HL-60 (cell line): ENCODE measurements at regions not wholly inside any gene's neighbourhood (a gene's known extent, or its start where the extent isn't known, plus 50 kb on each side); places are given as distances from the start of the nearest gene placed in this dataset.

Experiments used
- DNase-seq, 2 experiments: peaks; one replicate each; pipeline ENCODE4 v3.0.0-alpha.2; 2010 to 2020; ENCODE audit warnings: low read depth in 1 of 2, low spot score in 1 of 2
- H3K27ac ChIP-seq: fragments of 250-450 bp; sonication (Bioruptor Pico); replicated peaks from 2 replicates; pipeline ENCODE4 v1.5.1; 2020; ENCODE audit warnings: mild to moderate bottlenecking, moderate library complexity
- H3K27me3 ChIP-seq: fragments of 250-450 bp; sonication (Bioruptor Pico); 2 replicates; pipeline ENCODE4 v1.5.1; 2021; ENCODE audit warnings: mild to moderate bottlenecking, moderate library complexity; ENCODE audit not compliant: insufficient read depth, poor library complexity, severe bottlenecking
- H3K4me3 ChIP-seq: replicated peaks from 2 replicates; pipeline ENCODE4 v1.5.1; 2011; ENCODE audit warnings: mild to moderate bottlenecking, control low read depth, low read length; ENCODE audit not compliant: insufficient read depth
- CTCF ChIP-seq: IDR thresholded peaks from one replicate; pipeline ENCODE4 v1.5.1; 2011; ENCODE audit warnings: low read length, control low read depth, inconsistent platforms; ENCODE audit not compliant: insufficient read depth
- GABPA ChIP-seq: IDR thresholded peaks from 2 replicates; pipeline ENCODE4 v1.6.1; 2012; ENCODE audit warnings: low read depth
- POLR2AphosphoS5 ChIP-seq: IDR thresholded peaks from 2 replicates; pipeline ENCODE4 v1.6.1; 2012; ENCODE audit warnings: low read depth
- REST ChIP-seq: IDR thresholded peaks from 2 replicates; pipeline ENCODE4 v1.6.1; 2012; ENCODE audit warnings: low read depth; ENCODE audit not compliant: insufficient replicate concordance
- SPI1 ChIP-seq: IDR thresholded peaks from 2 replicates; pipeline ENCODE4 v1.6.1; 2012; ENCODE audit warnings: low read depth, mild to moderate bottlenecking, borderline replicate concordance

GRCh38 chr5:125042261-125042890 is 295.9 kb upstream of the ZNF608 start:
- Histone ChIP-seq H3K4me3 (no peak overlapping the region), H3K27ac (no peak overlapping the region), H3K27me3 (no peaks in the 10 kb centered on the region)
- TF ChIP-seq POLR2AphosphoS5 (no peak), GABPA (no peak), REST (no peak), SPI1 (no peak), CTCF (no peak)
- no peak for DNase-seq

GRCh38 chr5:125043781-125044391 is 297.4 kb upstream of the ZNF608 start:
- DNase-seq = no peak
- H3K27me3 ChIP-seq = no peaks in the 10 kb centered on the region
- no peak overlapping the region for H3K27ac ChIP-seq
- H3K4me3 ChIP-seq = no peak overlapping the region
- TF ChIP-seq GABPA (no peak), REST (no peak), POLR2AphosphoS5 (no peak), SPI1 (no peak), CTCF (no peak)

GRCh38 chr5:125044491-125045282 is 298.2 kb upstream of the ZNF608 start:
- TF ChIP-seq CTCF (no peak), GABPA (no peak), REST (no peak), SPI1 (no peak), POLR2AphosphoS5 (no peak)
- no peak for DNase-seq
- no peak overlapping the region for H3K27ac ChIP-seq

More at GRCh38 chr5:125044491-125045282, 298.2 kb upstream of the ZNF608 start:
- H3K27me3 ChIP-seq = no peaks in the 10 kb centered on the region
- H3K4me3 ChIP-seq = no peak overlapping the region
